ENCODE measurements at regions not wholly inside any gene's neighbourhood (a gene's known extent, or its start where the extent isn't known, plus 50 kb on each side); places are given as distances from the start of the nearest gene placed in this dataset.
A peak's percentile ranks its signal among the peaks of the same experiment; 100 is the strongest.

GRCh38 chr3:95453242-95453641 is 1361.2 kb upstream of the EPHA6 start:
- Histone ChIP-seq H3K9ac (ENCODE audit: low read length) (no peak overlapping the region), H3K36me3 (replicated peaks; ENCODE audit: low read depth, low read length) (no peaks in the 10 kb centered on the region), H3K79me2 (ENCODE audit: low read length) (no peaks in the 10 kb centered on the region), H3K4me3 (ENCODE audit: low read length) (no peak overlapping the region), H3K4me2 (ENCODE audit: low read length) (no peak overlapping the region), H4K20me1 (ENCODE audit: insufficient read depth, low read length) (no peaks in the 10 kb centered on the region), H3K4me1 (ENCODE audit: low read length) (no peaks in the 10 kb centered on the region), H2AFZ (ENCODE audit: low read depth, low read length) (no peak overlapping the region), H3K9me3 (ENCODE audit: insufficient read depth, low read length) (no peaks in the 10 kb centered on the region), H3K27ac (ENCODE audit: low read length) (no peak overlapping the region), H3K27me3 (ENCODE audit: low read depth, low read length) (no peaks in the 10 kb centered on the region)
- TF ChIP-seq, protein P1, sequence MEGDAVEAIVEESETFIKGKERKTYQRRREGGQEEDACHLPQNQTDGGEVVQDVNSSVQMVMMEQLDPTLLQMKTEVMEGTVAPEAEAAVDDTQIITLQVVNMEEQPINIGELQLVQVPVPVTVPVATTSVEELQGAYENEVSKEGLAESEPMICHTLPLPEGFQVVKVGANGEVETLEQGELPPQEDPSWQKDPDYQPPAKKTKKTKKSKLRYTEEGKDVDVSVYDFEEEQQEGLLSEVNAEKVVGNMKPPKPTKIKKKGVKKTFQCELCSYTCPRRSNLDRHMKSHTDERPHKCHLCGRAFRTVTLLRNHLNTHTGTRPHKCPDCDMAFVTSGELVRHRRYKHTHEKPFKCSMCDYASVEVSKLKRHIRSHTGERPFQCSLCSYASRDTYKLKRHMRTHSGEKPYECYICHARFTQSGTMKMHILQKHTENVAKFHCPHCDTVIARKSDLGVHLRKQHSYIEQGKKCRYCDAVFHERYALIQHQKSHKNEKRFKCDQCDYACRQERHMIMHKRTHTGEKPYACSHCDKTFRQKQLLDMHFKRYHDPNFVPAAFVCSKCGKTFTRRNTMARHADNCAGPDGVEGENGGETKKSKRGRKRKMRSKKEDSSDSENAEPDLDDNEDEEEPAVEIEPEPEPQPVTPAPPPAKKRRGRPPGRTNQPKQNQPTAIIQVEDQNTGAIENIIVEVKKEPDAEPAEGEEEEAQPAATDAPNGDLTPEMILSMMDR (IDR thresholded peaks at IDR 0.05; ENCODE audit: low read depth, low read length), result no peak
- no peak for TF ChIP-seq EZH2phosphoT487 (IDR thresholded peaks at IDR 0.05; ENCODE audit: low read depth)

GRCh38 chr3:95456835-95457234 is 1357.6 kb upstream of the EPHA6 start:
- Histone ChIP-seq H3K4me2 (ENCODE audit: low read length) (no peak overlapping the region), H3K27me3 (ENCODE audit: low read depth, low read length) (no peaks in the 10 kb centered on the region), H4K20me1 (ENCODE audit: insufficient read depth, low read length) (no peaks in the 10 kb centered on the region), H3K79me2 (ENCODE audit: low read length) (no peaks in the 10 kb centered on the region), H2AFZ (ENCODE audit: low read depth, low read length) (no peak overlapping the region), H3K4me3 (ENCODE audit: low read length) (no peak overlapping the region), H3K27ac (ENCODE audit: low read length) (no peak overlapping the region), H3K36me3 (replicated peaks; ENCODE audit: low read depth, low read length) (no peaks in the 10 kb centered on the region), H3K9ac (ENCODE audit: low read length) (no peak overlapping the region), H3K4me1 (ENCODE audit: low read length) (no peaks in the 10 kb centered on the region), H3K9me3 (ENCODE audit: insufficient read depth, low read length) (no peaks in the 10 kb centered on the region)
- TF ChIP-seq EZH2phosphoT487 (IDR thresholded peaks at IDR 0.05; ENCODE audit: low read depth), result no peak
- TF ChIP-seq, protein P1 (IDR thresholded peaks at IDR 0.05; ENCODE audit: low read depth, low read length), result no peak

- Histone ChIP-seq H3K9ac (ENCODE audit: low read length) (no peak overlapping the region), H3K9me3 (ENCODE audit: insufficient read depth, low read length) (no peaks in the 10 kb centered on the region), H2AFZ (ENCODE audit: low read depth, low read length) (no peak overlapping the region), H3K36me3 (replicated peaks; ENCODE audit: low read depth, low read length) (no peaks in the 10 kb centered on the region), H3K27ac (ENCODE audit: low read length) (no peak overlapping the region), H3K79me2 (ENCODE audit: low read length) (no peaks in the 10 kb centered on the region), H4K20me1 (ENCODE audit: insufficient read depth, low read length) (no peaks in the 10 kb centered on the region), H3K4me2 (ENCODE audit: low read length) (no peak overlapping the region), H3K27me3 (ENCODE audit: low read depth, low read length) (no peaks in the 10 kb centered on the region), H3K4me1 (ENCODE audit: low read length) (no peaks in the 10 kb centered on the region), H3K4me3 (ENCODE audit: low read length) (no peak overlapping the region)
- no peak for TF ChIP-seq EZH2phosphoT487 (IDR thresholded peaks at IDR 0.05; ENCODE audit: low read depth)
- TF ChIP-seq, protein P1 (IDR thresholded peaks at IDR 0.05; ENCODE audit: low read depth, low read length), result no peak
Observed at GRCh38 chr3:95459706-95460105, 1354.7 kb upstream of the EPHA6 start.

GRCh38 chr3:95460274-95460673 is 1354.1 kb upstream of the EPHA6 start:
- no peaks in the 10 kb centered on the region for H3K4me1 ChIP-seq (ENCODE audit: low read length)
- H4K20me1 ChIP-seq (ENCODE audit: insufficient read depth, low read length), result no peaks in the 10 kb centered on the region
- no peak overlapping the region for H3K9ac ChIP-seq (ENCODE audit: low read length)
- no peak overlapping the region for H3K27ac ChIP-seq (ENCODE audit: low read length)
- no peak for TF ChIP-seq EZH2phosphoT487 (IDR thresholded peaks at IDR 0.05; ENCODE audit: low read depth)
- TF ChIP-seq, protein P1 (IDR thresholded peaks at IDR 0.05; ENCODE audit: low read depth, low read length), result no peak
- no peak overlapping the region for H3K4me2 ChIP-seq (ENCODE audit: low read length)
- H2AFZ ChIP-seq (ENCODE audit: low read depth, low read length), result 0 out of 2 replicates have a peak overlapping the region, but pooled peaks have one; percentile 23
- no peaks in the 10 kb centered on the region for H3K9me3 ChIP-seq (ENCODE audit: insufficient read depth, low read length)
- H3K27me3 ChIP-seq (ENCODE audit: low read depth, low read length), result no peaks in the 10 kb centered on the region
- H3K4me3 ChIP-seq (ENCODE audit: low read length), result no peak overlapping the region
- H3K36me3 ChIP-seq (replicated peaks; ENCODE audit: low read depth, low read length), result no peaks in the 10 kb centered on the region
- H3K79me2 ChIP-seq (ENCODE audit: low read length), result no peaks in the 10 kb centered on the region
